Loucy (cell line): ENCODE measurements at regions not wholly inside any gene's neighbourhood (a gene's known extent, or its start where the extent isn't known, plus 50 kb on each side); places are given as distances from the start of the nearest gene placed in this dataset.

Experiments used
- H2AFZ ChIP-seq: fragments of 200-600 bp; sonication (generic); 2 replicates; pipeline ENCODE4 v1.6.0; 2016; ENCODE audit warnings: antibody characterized with exemption, mild to moderate bottlenecking, low read length, moderate library complexity
- H3F3A ChIP-seq: fragments of 200-600 bp; 2 replicates; pipeline ENCODE4 v1.6.0; 2016; ENCODE audit warnings: antibody characterized with exemption, low read depth, mild to moderate bottlenecking
- H3K27me3 ChIP-seq: fragments of 200-600 bp; sonication (generic); 2 replicates; pipeline ENCODE4 v1.6.1; 2014; ENCODE audit warnings: low read length, mild to moderate bottlenecking; ENCODE audit not compliant: insufficient read depth, poor library complexity, severe bottlenecking
- H3K36me3 ChIP-seq: fragments of 200-600 bp; sonication (generic); 2 replicates; pipeline ENCODE4 v1.6.1; 2016; ENCODE audit warnings: low read length; ENCODE audit not compliant: insufficient read depth
- H3K4me1 ChIP-seq: fragments of 200-600 bp; sonication (generic); 2 replicates; pipeline ENCODE4 v1.5.1; 2014; ENCODE audit warnings: low read length, mild to moderate bottlenecking; ENCODE audit not compliant: insufficient read depth, poor library complexity, severe bottlenecking
- H3K4me2 ChIP-seq: fragments of 200-600 bp; sonication (generic); 2 replicates; pipeline ENCODE4 v1.6.0; 2014; ENCODE audit warnings: antibody characterized with exemption, low read length, low read depth, mild to moderate bottlenecking; ENCODE audit not compliant: poor library complexity, severe bottlenecking
- H3K4me3 ChIP-seq: fragments of 200-600 bp; sonication (generic); 2 replicates; pipeline ENCODE4 v1.5.1; 2014; ENCODE audit warnings: low read length, mild to moderate bottlenecking, mixed read lengths; ENCODE audit not compliant: poor library complexity, severe bottlenecking
- H3K79me2 ChIP-seq: fragments of 200-600 bp; sonication (generic); 2 replicates; pipeline ENCODE4 v1.6.1; 2014; ENCODE audit warnings: low read length; ENCODE audit not compliant: insufficient read depth
- H3K9ac ChIP-seq: fragments of 200-600 bp; sonication (generic); 2 replicates; pipeline ENCODE4 v1.6.0; 2014; ENCODE audit warnings: mild to moderate bottlenecking, low read depth, low read length, moderate library complexity; ENCODE audit not compliant: poor library complexity, severe bottlenecking
- H3K9me2 ChIP-seq: fragments of 200-600 bp; sonication (generic); replicated peaks from 2 replicates; pipeline ENCODE4 v1.6.1; 2016; ENCODE audit warnings: low read depth, low read length, mixed read lengths
- H3K9me3 ChIP-seq: fragments of 200-600 bp; sonication (generic); 2 replicates; pipeline ENCODE4 v1.6.1; 2014; ENCODE audit warnings: mild to moderate bottlenecking, antibody characterized with exemption, low read length, low read depth; ENCODE audit not compliant: insufficient read depth
- H4K20me1 ChIP-seq: fragments of 200-600 bp; sonication (generic); 2 replicates; pipeline ENCODE4 v1.6.0; 2014; ENCODE audit warnings: antibody characterized with exemption, low read length, mild to moderate bottlenecking; ENCODE audit not compliant: insufficient read depth, poor library complexity, severe bottlenecking
- CTCF ChIP-seq: fragments of 200-600 bp; sonication (generic); conservative IDR thresholded peaks from 2 replicates; pipeline ENCODE4 v1.5.1; 2014; ENCODE audit warnings: mild to moderate bottlenecking, antibody characterized with exemption, low read length
- EZH2phosphoT487 ChIP-seq: fragments of 200-600 bp; IDR thresholded peaks from 2 replicates; pipeline ENCODE4 v1.6.1; 2018; ENCODE audit warnings: antibody characterized with exemption, mild to moderate bottlenecking, moderate library complexity, borderline replicate concordance

DNA sequence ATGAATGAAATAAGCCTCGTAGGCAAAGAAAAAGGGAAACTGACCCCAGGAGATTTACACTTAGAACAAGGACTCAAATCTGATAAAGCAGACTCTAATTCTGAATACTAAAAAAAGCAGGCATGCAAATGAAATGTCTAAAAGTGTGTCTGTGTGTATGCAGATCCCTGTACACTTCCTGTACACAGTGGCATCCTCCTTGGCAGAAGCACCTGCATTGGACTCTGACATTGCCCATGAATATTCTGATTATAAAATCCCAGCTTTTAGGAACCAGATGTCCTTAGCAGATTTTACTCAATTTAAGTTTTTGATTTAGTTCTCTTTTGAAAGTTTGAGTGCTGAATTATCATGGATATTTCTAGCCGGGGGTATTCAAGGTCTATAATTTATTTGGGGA, 306.0 kb upstream of the CDH8 start:
- Histone ChIP-seq H3K36me3 (no peaks in the 10 kb centered on the region), H4K20me1 (no peaks in the 10 kb centered on the region), H3K9ac (no peak overlapping the region), H3F3A (no peaks in the 10 kb centered on the region), H3K4me2 (no peak overlapping the region), H3K4me1 (no peaks in the 10 kb centered on the region), H3K79me2 (no peaks in the 10 kb centered on the region), H3K9me3 (no peaks in the 10 kb centered on the region), H2AFZ (no peak overlapping the region), H3K9me2 (no peaks in the 10 kb centered on the region), H3K27me3 (no peaks in the 10 kb centered on the region), H3K4me3 (no peak overlapping the region)
- TF ChIP-seq EZH2phosphoT487, result no peak
- no peak for TF ChIP-seq CTCF

GRCh38 chr16:62335356-62335755, 299.1 kb upstream of the CDH8 start:
- Histone ChIP-seq H3F3A (no peaks in the 10 kb centered on the region), H3K4me3 (no peak overlapping the region), H3K27me3 (no peaks in the 10 kb centered on the region), H3K9me2 (no peaks in the 10 kb centered on the region), H4K20me1 (no peaks in the 10 kb centered on the region), H3K79me2 (no peaks in the 10 kb centered on the region), H3K36me3 (no peaks in the 10 kb centered on the region), H3K4me1 (no peaks in the 10 kb centered on the region), H3K9ac (no peak overlapping the region), H2AFZ (no peak overlapping the region), H3K4me2 (no peak overlapping the region), H3K9me3 (no peaks in the 10 kb centered on the region)
- no peak for TF ChIP-seq EZH2phosphoT487
- TF ChIP-seq CTCF, result no peak

- TF ChIP-seq EZH2phosphoT487, result no peak
- TF ChIP-seq CTCF, result no peak
- Histone ChIP-seq H3K9me3 (no peaks in the 10 kb centered on the region), H3K79me2 (no peaks in the 10 kb centered on the region)
Measured at GRCh38 chr16:62321606-62322005, 285.4 kb upstream of the CDH8 start.

More at GRCh38 chr16:62321606-62322005, 285.4 kb upstream of the CDH8 start:
- no peaks in the 10 kb centered on the region for H3K4me1 ChIP-seq
- no peaks in the 10 kb centered on the region for H3K36me3 ChIP-seq
- no peaks in the 10 kb centered on the region for H4K20me1 ChIP-seq
- no peak overlapping the region for H2AFZ ChIP-seq
- H3K9me2 ChIP-seq, result no peaks in the 10 kb centered on the region
- H3K4me3 ChIP-seq, result no peak overlapping the region
- no peaks in the 10 kb centered on the region for H3F3A ChIP-seq
- no peaks in the 10 kb centered on the region for H3K27me3 ChIP-seq
- H3K9ac ChIP-seq, result no peak overlapping the region
- H3K4me2 ChIP-seq, result no peak overlapping the region
